C4-2B (cell line): ENCODE measurements at regions not wholly inside any gene's neighbourhood (a gene's known extent, or its start where the extent isn't known, plus 50 kb on each side); places are given as distances from the start of the nearest gene placed in this dataset.

Experiments
- CTCF ChIP-seq: fragments of 450-650 bp; conservative IDR thresholded peaks from 2 replicates; pipeline ENCODE4 v1.5.1; 2017; ENCODE audit warnings: mild to moderate bottlenecking
- ZFX ChIP-seq: fragments of 450-650 bp; IDR thresholded peaks from 2 replicates; pipeline ENCODE4 v1.6.1; 2017

GRCh38 chr4:117467404-117467803 is 382.0 kb upstream of the TRAM1L1 start:
- TF ChIP-seq CTCF: no peak
- TF ChIP-seq ZFX: no peak
